GM20000 (cell line): ENCODE measurements at regions not wholly inside any gene's neighbourhood (a gene's known extent, or its start where the extent isn't known, plus 50 kb on each side); places are given as distances from the start of the nearest gene placed in this dataset.
"Not testable (repeated sequence)": the region's sequence is repeated elsewhere in the genome, so short reads cannot be mapped to it uniquely, and the experiment has no call there.

Experiments used
- DNase-seq: peaks from one replicate; pipeline ENCODE4 v3.0.0; 2012; ENCODE audit warnings: low spot score
- CTCF ChIP-seq: IDR thresholded peaks from 2 replicates; pipeline ENCODE4 v1.5.1; 2012; ENCODE audit warnings: mild to moderate bottlenecking, control low read depth; ENCODE audit errors: extremely low read depth, missing control alignments

DNA sequence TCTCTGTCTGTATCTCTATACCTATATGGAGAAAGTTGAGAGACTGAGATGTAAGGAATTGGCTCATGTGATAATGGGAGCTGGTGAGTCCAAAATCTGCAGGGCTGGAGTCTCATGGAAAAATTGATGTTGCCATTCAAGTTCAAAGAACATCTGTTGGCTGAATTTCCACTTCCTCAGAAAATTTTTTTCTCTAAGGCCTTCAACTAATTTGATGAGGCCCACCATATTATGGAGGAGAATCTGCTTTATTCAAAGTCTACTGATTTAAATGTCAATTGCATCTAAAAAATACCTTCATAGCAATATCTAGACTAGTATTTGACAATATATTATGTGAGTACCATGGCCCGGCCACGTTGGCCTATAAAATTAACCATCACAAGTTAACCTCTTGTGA lies 261.4 kb downstream of the VRK1 start:
- DNase-seq, result no peak
- no peak for TF ChIP-seq CTCF

DNA sequence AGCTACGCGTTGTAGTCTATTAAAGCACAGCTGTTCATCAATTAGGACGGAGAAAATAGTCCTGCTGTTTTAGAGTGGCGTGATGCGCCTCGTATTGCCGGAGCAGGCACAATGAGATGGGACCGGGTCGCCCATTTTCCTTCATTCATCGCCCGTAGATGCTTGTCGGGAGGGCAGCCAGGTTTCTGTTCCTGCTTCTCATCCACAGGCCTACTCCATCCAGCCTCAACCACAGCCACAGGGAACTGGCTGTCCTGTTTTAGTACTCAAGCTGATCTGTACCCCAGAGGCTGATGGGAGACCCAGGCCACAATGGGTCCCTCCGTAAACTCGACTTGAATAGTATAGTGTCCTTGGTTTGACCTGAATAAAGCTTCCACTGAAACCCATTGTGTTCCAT lies 264.0 kb downstream of the VRK1 start:
- TF ChIP-seq CTCF, result no peak
- no peak for DNase-seq

DNA sequence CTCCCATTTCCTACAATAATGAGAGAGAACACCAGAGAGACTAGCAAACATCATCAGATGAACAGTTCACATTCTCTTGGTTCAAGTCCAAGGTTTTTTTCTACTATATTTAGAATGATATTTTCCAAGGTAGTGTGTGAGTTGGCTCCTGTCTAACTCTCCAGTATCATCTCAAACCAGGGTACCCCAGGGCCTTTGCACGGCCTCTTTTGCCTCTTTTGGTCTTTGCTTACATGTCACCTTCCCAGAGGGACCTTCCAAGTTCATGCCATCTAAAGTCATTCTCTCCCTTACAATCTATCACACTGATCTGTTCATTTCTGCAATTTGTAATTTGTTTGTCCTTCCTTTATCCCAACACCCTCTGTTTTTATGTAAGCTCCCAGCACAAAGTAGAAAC lies 264.5 kb downstream of the VRK1 start:
- no peak for DNase-seq
- no peak for TF ChIP-seq CTCF

- no peak for DNase-seq
- no peak for TF ChIP-seq CTCF
Observed at GRCh38 chr14:97065305-97066067, 268.3 kb downstream of the VRK1 start.

GRCh38 chr14:97066068-97066899 lies 269.1 kb downstream of the VRK1 start:
- TF ChIP-seq CTCF, result no peak
- DNase-seq, result no peak

DNA sequence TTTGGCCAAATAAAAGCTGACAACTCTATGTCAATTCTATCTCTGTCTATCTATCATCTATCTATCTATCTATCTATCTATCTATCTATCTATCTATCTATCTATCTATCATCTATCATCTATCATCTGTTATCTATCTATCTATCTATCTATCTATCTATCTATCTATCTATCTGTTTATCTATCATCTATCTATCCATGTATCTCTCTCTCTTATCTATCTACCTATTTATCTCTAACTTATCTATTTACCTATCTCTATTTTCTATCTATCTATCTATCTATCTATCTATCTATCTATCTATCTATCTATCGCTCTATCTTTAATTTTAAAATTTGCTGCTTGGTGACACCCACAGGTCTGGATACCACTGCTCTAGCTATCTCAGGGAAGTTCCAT lies 271.1 kb downstream of the VRK1 start:
- DNase-seq, result not testable (repeated sequence)

DNA sequence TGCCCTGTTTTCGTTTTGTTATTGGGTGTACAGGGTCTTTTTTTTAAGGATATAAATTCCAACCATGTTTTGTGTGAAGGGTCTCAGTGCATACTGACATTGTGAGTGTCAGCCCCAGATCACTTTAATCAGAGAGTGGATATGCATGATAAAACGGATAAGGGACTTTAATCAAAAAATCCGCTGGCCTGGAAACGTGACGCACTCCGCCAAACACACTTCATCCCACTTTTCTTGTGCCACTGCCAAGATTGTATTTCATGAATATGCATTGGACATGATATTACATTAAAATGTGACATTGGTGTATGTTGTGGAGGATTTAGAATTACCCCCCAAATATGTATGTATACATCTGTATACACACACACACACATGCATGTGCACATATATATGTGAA lies 273.1 kb downstream of the VRK1 start:
- no peak for TF ChIP-seq CTCF
- no peak for DNase-seq

DNA sequence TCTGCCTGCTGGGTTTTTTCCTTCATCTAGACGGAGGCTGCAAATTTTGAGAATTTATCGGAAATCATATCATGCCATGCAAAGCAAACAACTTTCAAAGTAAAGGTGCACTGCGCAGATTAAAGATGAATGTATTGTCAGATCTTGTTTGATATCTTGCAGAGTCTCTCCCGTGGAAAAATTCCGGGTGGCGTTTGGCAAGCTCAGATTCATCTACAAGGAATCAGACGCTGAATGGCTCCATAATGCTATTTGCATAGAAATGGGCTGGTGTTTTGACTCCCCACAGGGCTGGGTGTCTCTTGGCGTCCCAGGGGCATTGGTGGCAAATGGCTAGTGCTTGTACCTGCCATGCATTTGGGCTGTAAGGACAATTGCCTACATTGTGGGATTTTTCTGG lies 274.0 kb downstream of the VRK1 start:
- TF ChIP-seq CTCF, result no peak
- no peak for DNase-seq
